ENCODE measurements at regions not wholly inside any gene's neighbourhood (a gene's known extent, or its start where the extent isn't known, plus 50 kb on each side); places are given as distances from the start of the nearest gene placed in this dataset.

GRCh38 chr11:91771961-91772360 lies 452.7 kb upstream of the FAT3 start:
- no peaks in the 10 kb centered on the region for H3K27me3 ChIP-seq (ENCODE audit: control insufficient read depth, insufficient read depth, low read length, poor library complexity, severe bottlenecking)
- 100% methylated on average over 1 of the region's 1 CpG; no CpG with 5 or more reads in 1 of the 2 experiments for WGBS, 2 experiments
- no peak overlapping the region for H3K4me3 ChIP-seq (ENCODE audit: insufficient read depth, low read depth, low read length)
- H3K27ac ChIP-seq (ENCODE audit: insufficient read depth, low read depth, low read length, poor library complexity, severe bottlenecking) = no peak overlapping the region
- H3K4me1 ChIP-seq (ENCODE audit: control insufficient read depth, insufficient read depth, low read length) = no peaks in the 10 kb centered on the region
- no peaks in the 10 kb centered on the region for H3K36me3 ChIP-seq (ENCODE audit: control insufficient read depth, insufficient read depth, low read length)
- no peaks in the 10 kb centered on the region for H3K9me3 ChIP-seq (ENCODE audit: control insufficient read depth, low read length)

DNA sequence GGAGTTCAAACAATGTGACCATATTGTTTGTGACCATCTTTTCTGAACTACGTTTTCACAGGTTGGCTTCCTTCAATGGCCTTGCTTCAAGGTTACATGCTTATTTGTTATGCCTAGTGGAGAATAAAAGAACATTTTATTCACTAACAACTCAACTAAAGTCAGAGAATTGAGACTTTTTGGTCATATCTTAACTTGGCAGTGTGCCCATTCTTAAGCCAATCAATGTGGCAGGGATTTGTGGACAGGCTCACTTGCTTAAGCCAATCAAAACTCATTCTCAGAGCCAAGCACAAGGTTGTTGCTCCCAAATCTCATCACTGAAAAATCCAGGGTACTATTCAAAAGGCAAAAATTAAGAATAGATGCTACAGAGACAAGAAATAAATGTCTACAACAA lies 455.8 kb upstream of the FAT3 start:
- no peak overlapping the region for H3K4me3 ChIP-seq (ENCODE audit: insufficient read depth, low read depth, low read length)
- no peaks in the 10 kb centered on the region for H3K4me1 ChIP-seq (ENCODE audit: control insufficient read depth, insufficient read depth, low read length)
- 92 to 100% methylated on average over 1 of the region's 1 CpG for WGBS, 2 experiments
- H3K27ac ChIP-seq (ENCODE audit: insufficient read depth, low read depth, low read length, poor library complexity, severe bottlenecking) = no peak overlapping the region
- H3K36me3 ChIP-seq (ENCODE audit: control insufficient read depth, insufficient read depth, low read length) = no peaks in the 10 kb centered on the region
- H3K27me3 ChIP-seq (ENCODE audit: control insufficient read depth, insufficient read depth, low read length, poor library complexity, severe bottlenecking) = no peaks in the 10 kb centered on the region
- no peaks in the 10 kb centered on the region for H3K9me3 ChIP-seq (ENCODE audit: control insufficient read depth, low read length)

DNA sequence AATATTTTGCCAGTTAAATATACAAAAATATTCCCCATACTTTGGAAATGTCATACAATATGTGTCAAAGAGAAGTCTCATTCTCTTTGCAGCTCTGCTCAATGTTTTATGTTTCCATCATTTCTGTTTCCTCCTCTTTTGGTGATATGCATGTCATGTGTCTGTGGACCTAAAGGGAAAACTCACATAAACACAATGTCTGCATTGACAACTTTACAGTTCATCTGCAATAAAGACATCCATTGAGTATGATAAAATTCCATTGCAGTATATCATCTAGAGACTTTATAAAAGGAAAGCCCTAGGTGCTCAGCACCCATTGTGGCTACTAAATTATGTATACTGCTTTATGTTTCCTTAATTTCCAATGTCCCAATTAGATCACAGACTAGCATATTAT lies 461.3 kb upstream of the FAT3 start:
- H3K9me3 ChIP-seq (ENCODE audit: control insufficient read depth, low read length) = no peaks in the 10 kb centered on the region
- H3K27me3 ChIP-seq (ENCODE audit: control insufficient read depth, insufficient read depth, low read length, poor library complexity, severe bottlenecking) = no peaks in the 10 kb centered on the region
- no peaks in the 10 kb centered on the region for H3K36me3 ChIP-seq (ENCODE audit: control insufficient read depth, insufficient read depth, low read length)
- no peaks in the 10 kb centered on the region for H3K4me1 ChIP-seq (ENCODE audit: control insufficient read depth, insufficient read depth, low read length)
- H3K27ac ChIP-seq (ENCODE audit: insufficient read depth, low read depth, low read length, poor library complexity, severe bottlenecking) = no peak overlapping the region
- H3K4me3 ChIP-seq (ENCODE audit: insufficient read depth, low read depth, low read length) = no peak overlapping the region

DNA sequence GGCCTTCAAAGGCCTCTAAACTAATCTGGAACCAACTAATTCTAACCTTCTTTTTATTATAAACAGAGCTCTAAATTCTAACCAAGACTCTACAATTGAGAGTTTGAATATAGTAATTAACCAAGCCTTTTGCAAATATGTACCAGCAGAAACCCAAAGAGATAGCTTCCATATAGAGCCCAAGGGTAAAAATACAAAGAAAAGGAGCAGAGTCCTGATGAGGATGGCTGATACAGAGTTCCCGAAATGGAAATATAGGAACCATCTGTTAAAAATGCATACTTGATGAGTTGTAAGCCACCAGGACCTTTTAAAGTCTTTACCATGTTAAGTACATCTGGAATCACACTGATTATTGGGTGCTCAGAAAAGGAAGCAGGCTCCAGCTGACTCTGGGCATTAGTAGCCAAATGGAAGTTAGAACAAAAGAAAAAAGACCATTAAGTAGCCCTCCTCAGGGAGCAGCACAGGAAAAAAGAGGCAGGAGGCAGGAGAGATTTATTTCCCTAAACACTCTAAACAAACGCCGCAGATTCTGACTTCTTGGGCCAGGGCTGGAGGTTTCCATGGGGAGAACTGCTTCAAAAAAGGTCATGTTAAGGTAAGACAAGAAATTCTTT lies 463.1 kb upstream of the FAT3 start:
- Histone ChIP-seq H3K27ac (ENCODE audit: insufficient read depth, low read depth, low read length, poor library complexity, severe bottlenecking) (no peak overlapping the region), H3K4me3 (ENCODE audit: insufficient read depth, low read depth, low read length) (no peak overlapping the region), H3K36me3 (ENCODE audit: control insufficient read depth, insufficient read depth, low read length) (no peaks in the 10 kb centered on the region), H3K9me3 (ENCODE audit: control insufficient read depth, low read length) (no peaks in the 10 kb centered on the region), H3K4me1 (ENCODE audit: control insufficient read depth, insufficient read depth, low read length) (no peaks in the 10 kb centered on the region), H3K27me3 (ENCODE audit: control insufficient read depth, insufficient read depth, low read length, poor library complexity, severe bottlenecking) (no peaks in the 10 kb centered on the region)
- 47 to 81% methylated on average over 1 to 3 of the region's 3 CpGs for WGBS, 2 experiments

DNA sequence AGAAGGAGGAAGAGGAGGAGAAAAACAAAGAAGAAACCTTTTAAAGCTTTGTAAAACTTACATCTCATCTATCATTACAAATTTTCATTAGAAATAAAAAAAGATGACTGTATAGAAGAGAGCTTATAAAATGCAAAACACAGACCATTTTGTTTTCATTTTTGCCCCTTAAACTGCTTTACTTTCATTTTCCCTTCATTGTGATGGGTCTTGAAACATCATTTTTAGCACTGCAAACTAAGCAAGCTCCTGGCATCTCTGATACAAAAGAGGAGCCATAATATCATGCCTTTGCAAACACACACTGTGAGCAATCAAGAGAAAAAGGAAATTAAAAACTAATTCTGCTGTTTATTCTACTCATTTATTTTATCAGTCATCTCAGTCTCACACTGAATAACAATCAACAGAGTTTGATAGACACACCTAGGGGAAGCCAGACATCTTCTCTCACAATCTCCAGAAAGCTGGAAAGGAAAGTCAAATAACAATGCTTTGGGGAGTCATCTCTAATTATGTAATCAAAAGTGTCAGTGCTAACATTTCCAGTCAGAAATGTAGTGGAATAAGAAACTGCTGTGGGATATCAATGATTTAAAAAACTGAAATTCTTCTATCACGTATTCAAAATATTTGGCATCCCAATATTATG lies 467.7 kb upstream of the FAT3 start:
- 100% methylated on average over 1 of the region's 1 CpG for WGBS, 2 experiments
- H3K4me1 ChIP-seq (ENCODE audit: control insufficient read depth, insufficient read depth, low read length) = no peaks in the 10 kb centered on the region
- no peaks in the 10 kb centered on the region for H3K9me3 ChIP-seq (ENCODE audit: control insufficient read depth, low read length)
- H3K27ac ChIP-seq (ENCODE audit: insufficient read depth, low read depth, low read length, poor library complexity, severe bottlenecking) = no peak overlapping the region
- no peaks in the 10 kb centered on the region for H3K36me3 ChIP-seq (ENCODE audit: control insufficient read depth, insufficient read depth, low read length)
- no peaks in the 10 kb centered on the region for H3K27me3 ChIP-seq (ENCODE audit: control insufficient read depth, insufficient read depth, low read length, poor library complexity, severe bottlenecking)
- no peak overlapping the region for H3K4me3 ChIP-seq (ENCODE audit: insufficient read depth, low read depth, low read length)

DNA sequence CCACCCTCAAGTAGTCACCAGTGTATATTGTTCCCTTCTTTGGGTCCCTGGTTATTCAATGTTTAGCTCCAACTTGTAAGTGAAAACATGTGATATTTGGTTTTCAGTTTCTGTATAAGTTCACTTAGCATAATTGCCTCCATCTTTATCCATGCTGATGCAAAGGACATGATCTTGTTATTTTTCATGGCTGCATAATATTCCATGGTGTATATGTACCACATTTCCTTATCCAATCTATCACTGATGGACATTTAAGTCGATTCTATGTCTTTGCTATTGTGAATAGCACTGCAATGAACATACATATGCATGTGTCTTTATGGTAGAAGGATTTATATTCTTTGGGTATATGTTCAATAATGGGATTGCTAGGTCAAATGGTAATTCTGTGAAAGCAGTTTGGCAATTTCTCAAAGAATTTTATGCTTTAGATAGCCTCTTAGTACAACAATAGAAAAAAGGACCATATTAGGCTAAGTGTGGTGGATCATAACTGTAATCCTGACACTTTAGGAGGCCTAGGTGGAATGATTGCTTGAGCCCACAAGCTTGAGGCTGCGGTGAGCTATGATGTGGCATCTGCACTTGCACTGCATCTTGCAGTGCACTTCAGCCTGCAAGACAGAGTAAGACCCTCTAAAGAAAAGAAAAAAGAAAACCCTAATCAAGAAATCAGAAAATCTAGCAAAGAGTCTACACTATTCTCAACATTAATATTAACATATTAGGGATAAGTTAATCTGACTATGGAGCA lies 468.5 kb upstream of the FAT3 start:
- WGBS, 2 experiments = 83 to 93% methylated on average over 2 of the region's 2 CpGs
- H3K4me3 ChIP-seq (ENCODE audit: insufficient read depth, low read depth, low read length) = no peak overlapping the region
- H3K27ac ChIP-seq (ENCODE audit: insufficient read depth, low read depth, low read length, poor library complexity, severe bottlenecking) = no peak overlapping the region
- no peaks in the 10 kb centered on the region for H3K4me1 ChIP-seq (ENCODE audit: control insufficient read depth, insufficient read depth, low read length)
- H3K27me3 ChIP-seq (ENCODE audit: control insufficient read depth, insufficient read depth, low read length, poor library complexity, severe bottlenecking) = no peaks in the 10 kb centered on the region
- H3K36me3 ChIP-seq (ENCODE audit: control insufficient read depth, insufficient read depth, low read length) = no peaks in the 10 kb centered on the region
- H3K9me3 ChIP-seq (ENCODE audit: control insufficient read depth, low read length) = no peaks in the 10 kb centered on the region

- Histone ChIP-seq H3K9me3 (ENCODE audit: control insufficient read depth, low read length) (no peaks in the 10 kb centered on the region), H3K27ac (ENCODE audit: insufficient read depth, low read depth, low read length, poor library complexity, severe bottlenecking) (no peak overlapping the region), H3K36me3 (ENCODE audit: control insufficient read depth, insufficient read depth, low read length) (no peaks in the 10 kb centered on the region), H3K4me3 (ENCODE audit: insufficient read depth, low read depth, low read length) (no peak overlapping the region), H3K4me1 (ENCODE audit: control insufficient read depth, insufficient read depth, low read length) (no peaks in the 10 kb centered on the region), H3K27me3 (ENCODE audit: control insufficient read depth, insufficient read depth, low read length, poor library complexity, severe bottlenecking) (no peaks in the 10 kb centered on the region)
Observed at GRCh38 chr11:91755526-91755925, 469.1 kb upstream of the FAT3 start.

DNA sequence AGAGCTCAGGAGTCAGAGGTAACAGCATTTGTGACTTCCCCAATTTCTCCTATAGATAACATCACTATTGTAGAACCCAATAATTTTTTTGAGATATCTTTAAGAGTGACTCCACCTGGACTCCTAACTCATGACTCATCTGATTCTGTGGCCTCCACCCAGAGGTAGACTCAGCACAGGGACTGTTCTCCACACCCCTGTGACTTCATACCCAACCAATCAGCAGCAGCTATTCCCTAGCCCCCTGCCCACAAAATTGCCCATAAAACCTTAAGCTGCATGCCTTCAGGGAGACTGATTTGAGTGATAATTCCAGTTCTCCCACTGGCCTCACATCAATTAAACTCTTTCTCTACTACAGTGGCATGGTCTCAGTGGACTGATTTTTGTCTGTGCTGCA lies 475.4 kb upstream of the FAT3 start:
- Histone ChIP-seq H3K27me3 (ENCODE audit: control insufficient read depth, insufficient read depth, low read length, poor library complexity, severe bottlenecking) (no peaks in the 10 kb centered on the region), H3K9me3 (ENCODE audit: control insufficient read depth, low read length) (no peaks in the 10 kb centered on the region), H3K4me1 (ENCODE audit: control insufficient read depth, insufficient read depth, low read length) (no peaks in the 10 kb centered on the region), H3K4me3 (ENCODE audit: insufficient read depth, low read depth, low read length) (no peak overlapping the region), H3K27ac (ENCODE audit: insufficient read depth, low read depth, low read length, poor library complexity, severe bottlenecking) (no peak overlapping the region), H3K36me3 (ENCODE audit: control insufficient read depth, insufficient read depth, low read length) (no peaks in the 10 kb centered on the region)

DNA sequence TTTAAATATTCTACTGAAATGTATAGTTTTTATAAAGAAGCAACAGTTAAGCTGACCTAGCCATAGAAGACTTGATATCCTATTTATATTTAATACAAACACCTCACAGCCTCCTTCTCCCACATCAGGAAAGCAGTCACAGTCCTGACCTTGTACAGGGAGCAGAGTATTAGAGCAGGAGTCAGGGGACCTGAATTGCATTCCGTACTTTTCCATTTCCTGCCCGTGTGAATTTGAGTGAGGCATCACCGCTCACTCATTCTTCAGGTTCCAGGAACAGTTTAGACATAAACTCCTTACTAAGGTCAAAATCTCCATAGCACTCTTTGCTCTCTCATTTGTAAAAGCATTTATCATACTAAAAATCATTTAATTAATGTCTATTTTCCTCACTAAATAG lies 482.5 kb upstream of the FAT3 start:
- Histone ChIP-seq H3K27me3 (ENCODE audit: control insufficient read depth, insufficient read depth, low read length, poor library complexity, severe bottlenecking) (no peaks in the 10 kb centered on the region), H3K4me3 (ENCODE audit: insufficient read depth, low read depth, low read length) (no peak overlapping the region), H3K36me3 (ENCODE audit: control insufficient read depth, insufficient read depth, low read length) (no peaks in the 10 kb centered on the region), H3K9me3 (ENCODE audit: control insufficient read depth, low read length) (no peaks in the 10 kb centered on the region), H3K27ac (ENCODE audit: insufficient read depth, low read depth, low read length, poor library complexity, severe bottlenecking) (no peak overlapping the region), H3K4me1 (ENCODE audit: control insufficient read depth, insufficient read depth, low read length) (no peaks in the 10 kb centered on the region)
- 87 to 89% methylated on average over 3 of the region's 3 CpGs for WGBS, 2 experiments

DNA sequence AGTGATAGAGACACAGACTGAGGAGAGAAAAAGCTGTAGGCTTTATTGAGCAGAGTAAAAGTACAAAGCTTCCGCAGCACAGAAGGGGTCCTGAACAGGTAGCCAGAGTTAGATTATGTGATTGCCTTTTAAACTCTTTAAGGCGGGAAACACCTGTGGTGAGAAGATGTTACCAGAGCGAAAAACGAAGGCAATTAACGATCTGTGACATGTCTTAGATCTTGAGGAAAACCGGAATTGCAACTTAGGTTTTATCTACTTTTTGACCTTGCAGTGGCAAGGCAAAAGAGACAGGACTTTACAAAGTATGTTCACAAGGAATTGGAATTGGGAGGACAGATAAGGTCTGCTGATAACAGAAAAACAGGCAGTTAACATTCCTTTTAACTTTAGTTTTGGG lies 493.6 kb upstream of the FAT3 start:
- Histone ChIP-seq H3K4me3 (ENCODE audit: insufficient read depth, low read depth, low read length) (no peak overlapping the region), H3K4me1 (ENCODE audit: control insufficient read depth, insufficient read depth, low read length) (peaks cover 3% of the 10 kb centered on the region), H3K27ac (ENCODE audit: insufficient read depth, low read depth, low read length, poor library complexity, severe bottlenecking) (no peak overlapping the region), H3K27me3 (ENCODE audit: control insufficient read depth, insufficient read depth, low read length, poor library complexity, severe bottlenecking) (no peaks in the 10 kb centered on the region), H3K9me3 (ENCODE audit: control insufficient read depth, low read length) (no peaks in the 10 kb centered on the region), H3K36me3 (ENCODE audit: control insufficient read depth, insufficient read depth, low read length) (no peaks in the 10 kb centered on the region)
- 94 to 95% methylated on average over 6 of the region's 6 CpGs for WGBS, 2 experiments
